WTC11 (cell line): ENCODE measurements at regions not wholly inside any gene's neighbourhood (a gene's known extent, or its start where the extent isn't known, plus 50 kb on each side); places are given as distances from the start of the nearest gene placed in this dataset.
"Not testable (repeated sequence)": the region's sequence is repeated elsewhere in the genome, so short reads cannot be mapped to it uniquely, and the experiment has no call there.

Experiments used
- ATAC-seq: fragments of 200-7000 bp; cut with Tn5 transposase; 2 replicates; pipeline ENCODE4 v1.10.0; 2021; ENCODE audit warnings: mild to moderate bottlenecking, moderate library complexity
- CTCF ChIA-PET: fragments of 300-600 bp; sonication (Branson Sonifier 250); formaldehyde crosslinking; loops from one replicate; lab custom pipeline; 2021; ENCODE audit warnings: antibody characterized with exemption; lab: Charles Lee
- POLR2A ChIA-PET: fragments of 350-600 bp; sonication (Branson Sonifier 250); formaldehyde crosslinking; loops from one replicate; lab custom pipeline; 2021; ENCODE audit warnings: antibody characterized with exemption; lab: Charles Lee
- DNase-seq: peaks from one replicate; pipeline ENCODE4 v3.0.0; 2021; ENCODE audit warnings: low spot score
- H3K27ac Mint-ChIP-seq: 2 replicates; pipeline ENCODE4 v1.8.0; 2021; ENCODE audit warnings: mixed read lengths
- H3K27me3 Mint-ChIP-seq: 2 replicates; pipeline ENCODE4 v1.8.0; 2021; ENCODE audit warnings: low read depth, mild to moderate bottlenecking, moderate library complexity, mixed read lengths
- H3K36me3 Mint-ChIP-seq: 2 replicates; pipeline ENCODE4 v1.8.0; 2021; ENCODE audit warnings: mixed read lengths
- H3K4me1 Mint-ChIP-seq: 2 replicates; pipeline ENCODE4 v1.8.0; 2022; ENCODE audit warnings: mixed read lengths
- H3K4me3 Mint-ChIP-seq: 2 replicates; pipeline ENCODE4 v1.8.0; 2021; ENCODE audit warnings: mild to moderate bottlenecking, moderate library complexity, mixed read lengths
- H3K9me3 Mint-ChIP-seq: 2 replicates; pipeline ENCODE4 v1.8.0; 2021; ENCODE audit warnings: mixed read lengths
- AFF4 ChIP-seq: sonication (generic); formaldehyde crosslinking; IDR thresholded peaks from 2 replicates; pipeline ENCODE4 v1.8.1; 2023; ENCODE audit warnings: mild to moderate bottlenecking, missing genetic modification reagents, borderline replicate concordance
- ATF2 ChIP-seq: sonication (generic); formaldehyde crosslinking; IDR thresholded peaks from 2 replicates; pipeline ENCODE4 v1.8.1; 2022; ENCODE audit warnings: low read depth, missing genetic modification reagents, borderline replicate concordance
- ATF3 ChIP-seq: sonication (generic); formaldehyde crosslinking; conservative IDR thresholded peaks from 2 replicates; pipeline ENCODE4 v1.8.1; 2022; ENCODE audit warnings: mild to moderate bottlenecking, missing genetic modification reagents
- CTCF ChIP-seq: fragments of 200-600 bp; IDR thresholded peaks from 2 replicates; pipeline ENCODE4 v1.8.0; 2022; ENCODE audit warnings: antibody characterized with exemption
- FOXK1 ChIP-seq: sonication (generic); formaldehyde crosslinking; IDR thresholded peaks from 2 replicates; pipeline ENCODE4 v1.8.0; 2022; ENCODE audit warnings: mild to moderate bottlenecking, moderate library complexity, missing genetic modification reagents
- HMGXB4 ChIP-seq: sonication (generic); formaldehyde crosslinking; IDR thresholded peaks from 2 replicates; pipeline ENCODE4 v1.8.1; 2023; ENCODE audit warnings: mild to moderate bottlenecking, moderate library complexity, missing genetic modification reagents
- JUN ChIP-seq: sonication (generic); formaldehyde crosslinking; IDR thresholded peaks from 2 replicates; pipeline ENCODE4 v1.8.0; 2023; ENCODE audit warnings: mild to moderate bottlenecking, missing genetic modification reagents
- MLX ChIP-seq: sonication (generic); formaldehyde crosslinking; IDR thresholded peaks from 2 replicates; pipeline ENCODE4 v1.8.1; 2023; ENCODE audit warnings: mild to moderate bottlenecking, missing genetic modification reagents, moderate library complexity
- MYBL2 ChIP-seq: sonication (generic); formaldehyde crosslinking; IDR thresholded peaks from 2 replicates; pipeline ENCODE4 v1.8.1; 2023; ENCODE audit warnings: mild to moderate bottlenecking, moderate library complexity, missing genetic modification reagents
- NFYB ChIP-seq: sonication (generic); formaldehyde crosslinking; conservative IDR thresholded peaks from 2 replicates; pipeline ENCODE4 v1.8.0; 2022; ENCODE audit warnings: low read depth, missing genetic modification reagents
- NR1H2 ChIP-seq: sonication (generic); formaldehyde crosslinking; IDR thresholded peaks from 2 replicates; pipeline ENCODE4 v1.9.0; 2021; ENCODE audit warnings: mild to moderate bottlenecking, moderate library complexity, missing genetic modification reagents
- NR2C2 ChIP-seq: sonication (generic); formaldehyde crosslinking; IDR thresholded peaks from 2 replicates; pipeline ENCODE4 v1.8.0; 2022; ENCODE audit warnings: mild to moderate bottlenecking, missing genetic modification reagents
- OVOL2 ChIP-seq: fragments of 250-450 bp; sonication (Bioruptor Pico); IDR thresholded peaks from 2 replicates; pipeline ENCODE4 v1.9.0; 2021; ENCODE audit warnings: mild to moderate bottlenecking, borderline replicate concordance
- PREB ChIP-seq: sonication (generic); formaldehyde crosslinking; IDR thresholded peaks from 2 replicates; pipeline ENCODE4 v1.8.1; 2022; ENCODE audit warnings: mild to moderate bottlenecking, missing genetic modification reagents, moderate library complexity, borderline replicate concordance
- RORB ChIP-seq: fragments of 250-450 bp; sonication (Bioruptor Pico); IDR thresholded peaks from 2 replicates; pipeline ENCODE4 v1.9.0; 2021; ENCODE audit warnings: mild to moderate bottlenecking
- SMAD4 ChIP-seq: sonication (generic); formaldehyde crosslinking; IDR thresholded peaks from 2 replicates; pipeline ENCODE4 v1.8.0; 2022; ENCODE audit warnings: mild to moderate bottlenecking, missing genetic modification reagents
- ZNF396 ChIP-seq: fragments of 250-450 bp; sonication (Bioruptor Pico); IDR thresholded peaks from 2 replicates; pipeline ENCODE4 v1.8.0; 2021; ENCODE audit warnings: mild to moderate bottlenecking, moderate library complexity, borderline replicate concordance

- DNase-seq, result no peak
- no peak overlapping the region for H3K4me3 Mint-ChIP-seq
- no peaks in the 10 kb centered on the region for H3K4me1 Mint-ChIP-seq
- no peaks in the 10 kb centered on the region; the same call in 1 of the 2 replicates for H3K27me3 Mint-ChIP-seq
- H3K9me3 Mint-ChIP-seq, result no peaks in the 10 kb centered on the region
- ATAC-seq, result no peak
- TF ChIP-seq RORB (CRISPR knock-in tag), result no peak
- no peak for TF ChIP-seq NR1H2 (CRISPR knock-in tag)
- ChIA-PET POLR2A (no interaction called here), CTCF (no interaction called here)
- H3K27ac Mint-ChIP-seq, result no peak overlapping the region
- H3K36me3 Mint-ChIP-seq, result no peaks in the 10 kb centered on the region
Measured at GRCh38 chr14:29982993-29983392, 55.3 kb upstream of the PRKD1 start.

GRCh38 chr14:29990344-29990857 lies 62.8 kb upstream of the PRKD1 start:
- H3K36me3 Mint-ChIP-seq, POLR2A ChIA-PET, H3K4me1 Mint-ChIP-seq: not testable (repeated sequence)

GRCh38 chr14:29990993-29991392 lies 63.3 kb upstream of the PRKD1 start:
- POLR2A ChIA-PET, result no interaction called here
- Mint-ChIP-seq H3K4me1 (no peaks in the 10 kb centered on the region), H3K4me3 (no peak overlapping the region), H3K27ac (no peak overlapping the region), H3K27me3 (no peaks in the 10 kb centered on the region; the same call in 1 of the 2 replicates), H3K36me3 (no peaks in the 10 kb centered on the region), H3K9me3 (no peaks in the 10 kb centered on the region)
- no peak for TF ChIP-seq NFYB (CRISPR knock-in tag)
- TF ChIP-seq MLX (CRISPR knock-in tag), result no peak
- TF ChIP-seq ATF3, result no peak
- TF ChIP-seq JUN (CRISPR knock-in tag), result no peak
- no peak for TF ChIP-seq SMAD4 (CRISPR knock-in tag)
- no peak for ATAC-seq
- CTCF ChIA-PET, result no interaction called here
- DNase-seq, result no peak

More at GRCh38 chr14:29990344-29990857, 62.8 kb upstream of the PRKD1 start:
- H3K27me3 Mint-ChIP-seq, ATAC-seq, H3K27ac Mint-ChIP-seq, DNase-seq, H3K9me3 Mint-ChIP-seq, H3K4me3 Mint-ChIP-seq, CTCF ChIA-PET: not testable (repeated sequence)

- no peaks in the 10 kb centered on the region; the same call in 1 of the 2 replicates for H3K27me3 Mint-ChIP-seq
- DNase-seq, result no peak
- no peaks in the 10 kb centered on the region for H3K9me3 Mint-ChIP-seq
- no peaks in the 10 kb centered on the region for H3K36me3 Mint-ChIP-seq
- no peak overlapping the region; the same call in 1 of the 2 replicates for H3K27ac Mint-ChIP-seq
- POLR2A ChIA-PET, result no interaction called here
- no peak for ATAC-seq
- H3K4me1 Mint-ChIP-seq, result no peaks in the 10 kb centered on the region
- CTCF ChIA-PET, result no interaction called here
- no peak overlapping the region for H3K4me3 Mint-ChIP-seq
- TF ChIP-seq OVOL2 (no peak), FOXK1 (CRISPR knock-in tag) (no peak), AFF4 (CRISPR knock-in tag) (no peak), PREB (no peak), MYBL2 (CRISPR knock-in tag) (no peak), ZNF396 (CRISPR knock-in tag) (no peak), ATF3 (no peak), NR2C2 (no peak), HMGXB4 (no peak), ATF2 (CRISPR knock-in tag) (no peak), CTCF (no peak)
Measured at GRCh38 chr14:29993143-29993542, 65.5 kb upstream of the PRKD1 start.
